PC-9 (cell line): ENCODE measurements at regions not wholly inside any gene's neighbourhood (a gene's known extent, or its start where the extent isn't known, plus 50 kb on each side); places are given as distances from the start of the nearest gene placed in this dataset.
"Not testable (repeated sequence)": the region's sequence is repeated elsewhere in the genome, so short reads cannot be mapped to it uniquely, and the experiment has no call there.

Source experiments
- BruUV-seq: library from RNA; stranded (reverse); fragments of 400-500 nt; replicated peaks from 2 replicates; lab custom pipeline; 2021; lab: Mats Ljungman, UMichigan
- CTCF ChIA-PET: fragments of 300-600 bp; sonication (Branson Sonifier 250); formaldehyde crosslinking; loops from one replicate; lab custom pipeline; 2022; ENCODE audit warnings: antibody characterized with exemption; lab: Charles Lee
- POLR2A ChIA-PET: fragments of 300-600 bp; sonication (Branson Sonifier 250); formaldehyde crosslinking; loops from one replicate; lab custom pipeline; 2022; ENCODE audit warnings: antibody characterized with exemption; ENCODE audit not compliant: unreplicated experiment; lab: Charles Lee
- DNase-seq, 2 experiments: peaks; one replicate each; pipeline versions ENCODE4 v3.0.0 to v3.0.0-alpha.2; 2015 to 2022; ENCODE audit warnings: mixed read lengths in 1 of 2
- H2AFZ ChIP-seq: fragments of 200-600 bp; sonication (generic); 2 replicates; pipeline ENCODE4 v1.8.1; 2017; ENCODE audit warnings: antibody characterized with exemption
- H3F3A ChIP-seq: fragments of 200-600 bp; sonication (generic); 2 replicates; pipeline ENCODE4 v1.8.1; 2017; ENCODE audit warnings: antibody characterized with exemption, mild to moderate bottlenecking, low read depth; ENCODE audit not compliant: insufficient read depth
- H3K27ac ChIP-seq: fragments of 200-600 bp; sonication (generic); 2 replicates; pipeline ENCODE4 v1.6.1; 2016; ENCODE audit warnings: mixed run types
- H3K27me3 ChIP-seq: fragments of 200-600 bp; sonication (generic); 2 replicates; pipeline ENCODE4 v1.6.1; 2016; ENCODE audit warnings: low read depth, mixed run types; ENCODE audit not compliant: insufficient read depth
- H3K36me3 ChIP-seq: fragments of 200-600 bp; sonication (generic); 2 replicates; pipeline ENCODE4 v1.6.1; 2016; ENCODE audit warnings: low read depth, mixed run types
- H3K4me1 ChIP-seq: fragments of 200-600 bp; sonication (generic); replicated peaks from 2 replicates; pipeline ENCODE4 v1.6.1; 2016; ENCODE audit warnings: mixed run types; ENCODE audit not compliant: insufficient read depth
- H3K4me2 ChIP-seq: fragments of 200-600 bp; sonication (generic); 2 replicates; pipeline ENCODE4 v1.6.1; 2017; ENCODE audit warnings: mixed run types
- H3K4me3 ChIP-seq: fragments of 200-600 bp; sonication (generic); 2 replicates; pipeline ENCODE4 v1.6.1; 2016; ENCODE audit warnings: mixed run types
- H3K79me2 ChIP-seq: fragments of 200-600 bp; sonication (generic); 2 replicates; pipeline ENCODE4 v1.6.1; 2017; ENCODE audit warnings: low read depth, mixed run types
- H3K9me2 ChIP-seq: fragments of 200-600 bp; sonication (generic); 2 replicates; pipeline ENCODE4 v1.8.1; 2017; ENCODE audit warnings: mild to moderate bottlenecking; ENCODE audit not compliant: insufficient read depth
- H3K9me3 ChIP-seq: fragments of 200-600 bp; sonication (generic); 2 replicates; pipeline ENCODE4 v1.8.1; 2016; ENCODE audit warnings: low read depth; ENCODE audit not compliant: insufficient read depth
- H4K20me1 ChIP-seq: fragments of 200-600 bp; sonication (generic); 2 replicates; pipeline ENCODE4 v1.8.1; 2017; ENCODE audit not compliant: insufficient read depth
- CTCF ChIP-seq: fragments of 200-600 bp; sonication (generic); conservative IDR thresholded peaks from 2 replicates; pipeline ENCODE4 v1.6.1; 2017; ENCODE audit warnings: mixed run types, antibody characterized with exemption, mild to moderate bottlenecking, moderate library complexity
- EZH2 ChIP-seq: fragments of 200-600 bp; sonication (generic); IDR thresholded peaks from 2 replicates; pipeline ENCODE4 v1.8.0; 2017; ENCODE audit warnings: antibody characterized with exemption, low read depth
- intact Hi-C: fragments of 100-400 bp; cut with micrococcal nuclease; formaldehyde crosslinking; loops from one replicate; pipeline ENCODE4 v1.10.0; 2022; ENCODE audit not compliant: unreplicated experiment

GRCh38 chrX:144214651-144215050, 330.8 kb downstream of the UBE2NL start:
- H4K20me1 ChIP-seq = no peaks in the 10 kb centered on the region
- BruUV-seq = no TSS peak

GRCh38 chrX:144219035-144219434, 335.2 kb downstream of the UBE2NL start:
- DNase-seq = peak; percentile 38 to 44
- TF ChIP-seq EZH2 (no peak), CTCF (no peak; the same call in 1 of the 2 replicates)
- H2AFZ ChIP-seq = no peak overlapping the region
- H3K27ac ChIP-seq = no peak overlapping the region
- H3K27me3 ChIP-seq = no peaks in the 10 kb centered on the region
- intact Hi-C loops = loop anchor here (1.0 kb wide), 1 partner anchor 431 kb away; no protein-coding TSS in a partner anchor
- no peak overlapping the region for H3K4me2 ChIP-seq
- H3K9me2 ChIP-seq = no peaks in the 10 kb centered on the region
- H3K79me2 ChIP-seq = no peaks in the 10 kb centered on the region
- no peaks in the 10 kb centered on the region for H3K36me3 ChIP-seq
- no peak overlapping the region for H3K4me3 ChIP-seq
- CTCF ChIA-PET = no interaction called here
- H3K9me3 ChIP-seq = no peaks in the 10 kb centered on the region
- H3K4me1 ChIP-seq = no peaks in the 10 kb centered on the region
- POLR2A ChIA-PET = no interaction called here
- H3F3A ChIP-seq = no peaks in the 10 kb centered on the region
- BruUV-seq = no TSS peak
- H4K20me1 ChIP-seq = no peaks in the 10 kb centered on the region

More at GRCh38 chrX:144214651-144215050, 330.8 kb downstream of the UBE2NL start:
- intact Hi-C loops = no loop called here
- POLR2A ChIA-PET = no interaction called here
- CTCF ChIA-PET = no interaction called here
- H3K79me2 ChIP-seq = no peaks in the 10 kb centered on the region
- no peaks in the 10 kb centered on the region for H3K4me1 ChIP-seq
- no peaks in the 10 kb centered on the region for H3K9me3 ChIP-seq
- H3K4me2 ChIP-seq = no peak overlapping the region
- H2AFZ ChIP-seq = no peak overlapping the region
- DNase-seq = no peak
- H3F3A ChIP-seq = no peaks in the 10 kb centered on the region
- H3K27me3 ChIP-seq = no peaks in the 10 kb centered on the region
- TF ChIP-seq CTCF (no peak), EZH2 (no peak)
- no peaks in the 10 kb centered on the region for H3K36me3 ChIP-seq
- no peaks in the 10 kb centered on the region for H3K9me2 ChIP-seq
- H3K27ac ChIP-seq = no peak overlapping the region
- H3K4me3 ChIP-seq = no peak overlapping the region

GRCh38 chrX:144231116-144231785, 347.4 kb downstream of the UBE2NL start:
- H4K20me1 ChIP-seq, CTCF ChIA-PET, H3K4me1 ChIP-seq, DNase-seq, H3K9me3 ChIP-seq, H3K9me2 ChIP-seq, H3K4me2 ChIP-seq, H3K36me3 ChIP-seq, H3K4me3 ChIP-seq, H3K27me3 ChIP-seq, BruUV-seq, H2AFZ ChIP-seq, H3K79me2 ChIP-seq, H3K27ac ChIP-seq, POLR2A ChIA-PET, intact Hi-C loops, H3F3A ChIP-seq: not testable (repeated sequence)

GRCh38 chrX:144253356-144253755, 369.5 kb downstream of the UBE2NL start:
- H3K79me2 ChIP-seq = no peaks in the 10 kb centered on the region
- no peak overlapping the region for H2AFZ ChIP-seq
- no peaks in the 10 kb centered on the region for H3F3A ChIP-seq
- no peak overlapping the region for H3K4me2 ChIP-seq
- no peak for DNase-seq
- no peaks in the 10 kb centered on the region for H3K9me3 ChIP-seq
- BruUV-seq = no TSS peak
- intact Hi-C loops = no loop called here
- H3K27me3 ChIP-seq = no peaks in the 10 kb centered on the region
- no peaks in the 10 kb centered on the region for H4K20me1 ChIP-seq
- H3K36me3 ChIP-seq = no peaks in the 10 kb centered on the region
- H3K9me2 ChIP-seq = no peaks in the 10 kb centered on the region
- H3K27ac ChIP-seq = no peak overlapping the region
- TF ChIP-seq EZH2 (no peak), CTCF (no peak)
- no peaks in the 10 kb centered on the region for H3K4me1 ChIP-seq
- POLR2A ChIA-PET = no interaction called here
- CTCF ChIA-PET = no interaction called here
- H3K4me3 ChIP-seq = no peak overlapping the region
